GM18502 (cell line): ENCODE measurements at regions not wholly inside any gene's neighbourhood (a gene's known extent, or its start where the extent isn't known, plus 50 kb on each side); places are given as distances from the start of the nearest gene placed in this dataset.

ENCODE experiments used
- ATAC-seq: cut with Tn5 transposase; IDR thresholded peaks from one replicate; pipeline ENCODE4 v1.9.1; 2021; ENCODE audit warnings: mild to moderate bottlenecking; ENCODE audit not compliant: unreplicated experiment, poor library complexity

DNA sequence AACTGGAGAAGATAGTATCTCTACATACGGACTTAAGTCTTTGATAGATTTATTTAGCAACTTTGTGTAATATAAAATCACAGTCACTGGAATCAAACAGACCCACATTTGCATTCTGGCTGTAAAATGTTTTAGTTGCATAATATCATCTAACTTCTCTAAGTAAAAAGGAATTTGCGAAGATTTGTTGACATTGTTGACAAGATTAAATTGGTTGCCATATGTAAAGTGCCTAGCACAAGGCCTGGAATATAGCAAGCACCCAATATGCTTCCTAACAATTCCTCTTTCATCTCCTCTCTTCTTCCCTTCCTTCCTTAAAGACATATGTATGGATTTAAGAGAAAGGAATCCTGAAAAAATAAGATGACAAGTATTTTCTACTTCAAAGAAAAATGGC is 295.4 kb upstream of the PPFIA2 start:
- no peak for ATAC-seq

DNA sequence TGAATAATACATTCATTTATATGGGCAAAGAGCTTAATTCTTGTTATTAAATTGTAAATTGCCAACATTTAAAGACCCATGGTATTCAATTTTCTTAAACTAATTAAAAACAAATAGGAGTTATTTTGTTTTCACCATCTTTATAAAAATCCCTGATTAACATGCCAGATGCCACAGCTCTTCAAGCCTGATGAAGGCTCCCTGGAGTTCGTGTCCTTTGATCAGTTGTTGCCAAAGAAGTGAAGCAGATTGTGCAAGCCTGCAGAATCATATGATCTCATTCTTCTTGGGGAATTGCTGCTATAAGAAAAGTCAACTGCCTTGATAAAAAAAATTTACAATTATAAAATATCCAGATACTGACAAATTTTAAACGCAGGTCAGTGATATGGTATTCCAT is 288.3 kb upstream of the PPFIA2 start:
- no peak for ATAC-seq

DNA sequence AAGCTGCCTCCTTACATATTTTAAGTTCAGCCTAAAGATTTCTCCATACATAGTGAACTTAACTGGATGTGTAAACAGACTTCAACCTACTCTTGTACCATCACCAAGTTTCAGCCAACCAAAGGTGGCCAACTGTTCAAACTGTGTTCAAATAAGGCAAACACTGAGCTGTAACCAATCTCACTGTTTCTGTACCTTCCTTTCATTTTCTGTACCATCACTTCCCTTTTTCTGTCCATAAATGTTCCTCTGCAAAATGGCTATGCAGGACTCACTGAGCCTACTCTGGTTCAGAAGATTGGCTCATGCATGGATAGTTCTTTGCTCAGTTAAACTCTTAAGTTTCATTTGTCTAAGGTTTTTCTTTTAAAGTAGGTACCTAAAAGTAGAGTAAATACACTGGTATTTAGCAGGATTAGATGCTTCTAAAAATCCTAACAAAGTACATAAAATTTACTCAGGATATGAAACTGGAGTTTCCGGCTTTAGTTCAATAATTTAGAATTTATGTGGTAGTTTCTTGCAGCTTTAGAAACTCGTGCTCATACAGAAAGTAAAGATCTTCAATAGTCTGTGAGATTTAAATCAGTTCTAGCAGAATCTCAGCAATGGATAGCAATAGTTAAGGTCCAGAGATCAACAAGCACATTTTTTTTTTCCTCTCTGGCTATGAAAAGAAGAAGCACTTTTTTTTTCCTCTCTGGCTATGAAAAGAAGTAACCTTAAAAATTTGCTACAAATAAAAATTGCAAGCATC is 282.0 kb upstream of the PPFIA2 start:
- ATAC-seq, result no peak

DNA sequence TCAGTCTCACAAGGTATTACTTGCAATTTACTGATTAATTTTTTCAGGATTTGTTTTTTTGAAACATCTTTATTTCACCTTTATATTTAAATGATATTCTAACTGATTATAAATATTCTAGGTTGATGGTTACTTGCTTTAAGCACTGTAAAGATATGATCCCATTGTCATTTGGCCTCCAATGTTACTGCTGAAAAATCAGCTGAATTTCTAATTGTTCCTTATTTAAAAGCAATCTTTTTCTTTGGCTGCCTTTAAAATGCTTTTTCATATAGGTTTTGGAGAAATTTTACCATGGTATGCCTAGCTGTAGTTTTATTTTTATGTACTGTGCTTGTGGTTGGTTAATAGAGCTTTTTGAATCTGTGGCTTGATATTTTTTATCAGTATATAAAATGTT is 275.6 kb upstream of the PPFIA2 start:
- no peak for ATAC-seq

DNA sequence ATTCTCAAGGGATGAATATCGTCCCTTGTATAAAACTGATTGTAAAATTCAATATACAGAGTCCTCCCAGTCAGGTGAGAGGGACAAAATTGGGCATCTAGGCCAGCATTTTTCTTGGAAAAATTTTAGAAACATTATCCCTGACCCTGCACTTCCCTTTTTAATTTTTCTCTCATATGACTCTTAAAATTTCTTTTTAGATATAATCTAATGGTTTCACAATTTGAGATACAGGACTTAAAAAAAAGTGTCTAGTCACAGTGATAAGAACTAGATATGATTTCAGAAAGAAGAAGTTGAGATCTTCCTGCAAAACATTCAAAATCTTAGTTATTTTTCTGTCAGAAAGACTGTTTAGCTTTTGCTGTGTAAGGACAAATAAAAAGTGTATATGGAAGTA is 270.8 kb upstream of the PPFIA2 start:
- ATAC-seq, result no peak

DNA sequence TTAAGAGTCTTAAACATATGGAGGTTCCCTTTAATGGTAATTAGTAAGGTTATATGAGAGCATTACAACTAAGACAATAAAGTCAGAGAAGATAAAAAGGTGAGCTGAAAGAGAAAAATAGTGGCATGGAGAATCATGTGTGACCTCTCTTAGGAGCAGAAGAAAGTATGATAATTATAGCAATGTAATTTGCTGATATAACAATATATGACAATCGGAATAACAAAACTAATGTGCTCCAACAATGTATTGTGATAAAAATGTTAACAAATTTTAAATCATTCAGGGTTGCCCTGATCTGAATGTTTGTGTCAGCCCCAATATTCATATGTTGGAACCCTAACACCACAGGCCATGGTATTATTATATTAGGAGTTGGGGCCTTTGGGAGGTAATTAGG is 269.6 kb upstream of the PPFIA2 start:
- no peak for ATAC-seq

DNA sequence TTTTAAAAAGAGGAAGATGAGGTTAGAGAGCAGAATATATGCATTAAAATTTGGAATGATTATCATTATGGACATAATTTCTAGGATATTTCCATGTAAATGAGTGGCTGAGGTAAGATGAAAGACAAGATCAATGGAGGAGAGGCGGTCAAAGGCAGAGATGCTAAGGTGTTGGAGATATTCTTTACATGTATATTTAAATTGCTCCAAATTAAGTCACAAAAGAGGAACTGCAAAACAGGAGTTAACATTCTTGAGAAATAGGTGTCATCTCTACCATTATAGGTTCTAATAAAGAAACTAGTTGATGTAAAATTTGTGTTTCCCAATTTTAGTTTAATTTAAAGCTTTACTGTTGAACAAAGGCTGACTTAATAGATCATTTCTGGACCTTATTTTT is 268.5 kb upstream of the PPFIA2 start:
- ATAC-seq, result no peak

DNA sequence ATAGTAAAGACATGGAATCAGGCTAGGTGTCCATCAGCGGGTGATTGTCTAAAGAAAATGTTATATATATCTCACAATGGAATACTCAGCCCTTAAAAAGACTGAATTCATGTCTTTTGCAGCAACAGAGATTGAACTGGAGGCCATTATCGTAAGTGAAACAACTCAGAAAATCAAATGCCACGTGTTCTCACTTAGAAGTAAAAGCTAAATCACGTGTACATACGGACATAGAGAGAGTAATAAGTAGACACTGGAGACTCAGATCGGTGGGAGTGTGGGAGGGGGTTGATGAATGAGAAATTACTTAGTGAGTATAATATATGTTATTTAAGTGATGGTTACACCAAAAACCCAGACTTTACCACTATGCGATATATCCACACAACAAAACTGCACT is 266.3 kb upstream of the PPFIA2 start:
- ATAC-seq, result no peak

DNA sequence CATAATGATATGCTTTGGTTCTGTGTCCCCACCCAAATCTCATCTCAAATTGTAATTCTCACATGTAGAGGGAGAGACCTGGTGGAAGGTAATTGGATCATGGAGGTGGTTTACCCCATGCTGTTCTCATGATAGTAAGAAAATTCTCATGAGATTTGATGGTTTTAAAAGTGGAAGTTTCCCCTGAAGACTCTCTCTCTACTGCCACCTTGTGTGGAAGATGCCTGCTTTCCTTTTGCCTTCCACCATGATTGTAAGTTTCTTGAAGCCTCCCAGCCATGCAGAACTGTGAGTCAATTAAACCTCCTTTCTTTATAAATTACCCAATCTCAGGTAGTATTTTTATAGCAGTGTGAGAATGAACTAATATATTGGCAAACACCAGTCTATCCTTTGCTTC is 260.4 kb upstream of the PPFIA2 start:
- no peak for ATAC-seq

DNA sequence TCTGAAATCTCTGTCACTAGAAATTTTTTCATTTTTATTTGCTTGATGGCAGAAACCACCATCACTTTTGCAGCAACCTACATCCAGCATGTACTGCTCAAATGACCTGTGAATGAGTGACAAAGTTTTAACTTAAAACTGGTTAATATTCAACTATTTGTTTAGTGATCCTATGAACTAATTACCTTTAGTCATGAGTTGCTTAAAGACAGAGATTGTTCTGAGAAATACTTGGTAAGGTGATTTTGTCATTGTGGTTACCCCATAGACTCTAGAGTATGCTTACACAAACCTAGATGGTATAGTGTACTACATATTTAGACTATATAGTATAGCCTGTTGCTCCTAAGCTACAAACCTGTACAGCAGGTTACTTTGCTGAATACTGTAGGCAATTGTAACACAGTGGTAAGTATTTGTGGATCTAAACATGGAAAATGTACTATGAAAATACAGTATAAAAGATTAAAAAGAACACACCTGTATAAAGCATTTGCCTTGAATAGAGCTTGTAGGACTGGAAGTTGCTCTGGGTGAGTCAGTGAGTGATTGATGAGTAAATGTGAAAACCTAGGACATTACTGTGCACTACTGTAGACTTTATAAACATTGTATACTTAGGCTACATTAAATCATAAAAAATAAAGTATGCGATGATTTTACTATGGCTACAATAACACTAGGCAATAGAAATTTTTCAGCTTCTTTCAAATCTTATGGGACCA is 256.6 kb upstream of the PPFIA2 start:
- no peak for ATAC-seq

DNA sequence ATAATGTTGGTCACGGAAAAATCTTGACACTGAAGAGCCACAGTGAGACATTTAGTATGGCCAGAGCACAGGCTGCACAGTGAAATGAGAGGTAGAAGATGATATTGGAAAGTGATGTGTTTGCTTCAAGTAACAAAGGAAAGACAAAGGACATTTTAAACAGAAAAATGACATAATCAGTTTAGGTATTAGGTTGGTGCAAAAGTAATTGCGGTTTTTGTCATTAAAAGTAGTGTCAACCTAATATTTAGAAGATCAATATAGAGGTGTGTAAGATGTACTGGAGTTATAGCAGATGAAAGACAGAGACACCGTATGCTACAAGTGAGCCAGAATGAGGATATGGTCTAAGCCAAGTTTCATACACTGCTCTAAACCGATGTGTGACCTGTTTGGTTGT is 253.0 kb upstream of the PPFIA2 start:
- ATAC-seq, result no peak

DNA sequence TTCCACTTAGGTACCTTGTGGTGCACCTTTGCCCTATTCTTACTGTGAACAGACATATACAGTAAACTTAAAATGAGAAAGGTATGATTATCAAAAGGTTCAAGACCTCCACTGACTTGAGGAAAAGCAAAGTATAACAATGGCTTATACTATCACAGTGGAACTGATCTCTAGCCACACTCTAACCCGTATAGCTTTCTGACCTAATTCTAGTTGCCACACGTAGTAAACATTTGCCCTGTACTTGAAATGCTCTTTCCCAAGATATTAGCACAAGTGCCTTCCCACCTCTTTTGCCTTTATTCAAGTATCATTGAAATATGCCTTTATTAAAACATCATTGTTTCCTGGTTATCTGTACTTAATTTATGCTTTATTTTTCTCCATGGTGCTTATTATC is 250.4 kb upstream of the PPFIA2 start:
- ATAC-seq, result no peak

DNA sequence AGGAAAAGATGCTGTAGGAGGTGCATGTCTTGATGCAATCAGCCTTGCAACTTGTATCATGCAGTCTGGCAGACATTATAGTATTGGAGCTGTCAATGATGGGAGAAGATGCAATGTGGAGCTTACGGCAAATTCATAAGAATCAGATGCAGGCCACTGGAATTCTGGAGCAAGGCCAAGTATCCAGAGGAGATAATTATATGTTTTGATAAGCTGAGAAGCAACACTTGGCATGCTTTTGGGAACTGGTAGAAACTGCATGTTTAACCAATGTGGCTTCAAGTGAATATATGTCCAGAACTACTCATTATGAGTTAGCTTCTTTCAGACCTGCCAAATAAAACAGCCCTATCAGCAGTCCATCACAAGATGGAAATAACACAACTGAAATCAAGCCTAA is 249.1 kb upstream of the PPFIA2 start:
- no peak for ATAC-seq

DNA sequence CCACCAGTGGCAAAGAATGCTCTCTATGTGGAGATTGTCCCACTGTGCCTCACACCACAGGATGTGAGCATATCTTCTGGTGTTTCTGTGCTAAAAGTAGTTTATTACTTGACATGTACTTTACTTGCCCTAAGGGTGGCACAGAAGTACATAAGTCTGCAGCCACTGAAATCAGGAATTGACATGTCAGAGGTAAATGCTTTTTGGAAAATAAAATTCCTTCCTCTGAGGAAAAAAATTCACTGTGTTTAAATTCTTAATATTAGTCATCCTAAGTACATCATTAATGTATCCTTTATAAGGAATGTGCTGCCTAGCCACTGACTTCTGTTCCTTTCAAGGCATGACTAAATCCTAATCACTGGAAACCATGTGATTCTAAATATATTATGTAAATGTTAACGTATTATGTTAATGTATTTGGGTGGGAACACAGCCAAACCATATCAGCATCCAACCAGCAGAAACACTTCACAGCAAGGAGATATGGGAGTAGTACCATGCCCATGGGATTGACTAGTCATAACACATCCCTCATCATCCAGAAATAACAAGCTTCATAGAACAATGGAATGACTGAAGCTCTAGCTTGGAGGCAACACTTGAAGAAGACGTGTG is 239.7 kb upstream of the PPFIA2 start:
- ATAC-seq, result no peak

DNA sequence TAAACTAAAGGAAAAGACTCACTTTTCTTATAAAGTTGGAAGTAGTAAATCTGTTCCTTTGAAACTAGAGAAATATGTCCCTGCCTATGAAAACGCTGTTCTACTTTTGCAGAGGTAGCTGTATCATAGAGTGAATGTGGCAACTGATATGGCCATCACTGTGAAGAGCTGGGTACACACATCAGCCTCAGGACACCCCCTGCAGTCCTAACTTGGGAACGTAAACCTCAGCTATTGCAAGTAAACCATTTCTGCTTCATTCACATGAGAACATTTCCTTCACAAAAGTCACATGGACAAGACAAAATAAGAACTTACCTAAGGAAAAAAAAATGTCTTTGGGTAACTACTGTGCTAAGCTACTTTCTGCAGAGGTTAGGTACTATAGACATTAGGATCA is 233.3 kb upstream of the PPFIA2 start:
- ATAC-seq, result no peak

DNA sequence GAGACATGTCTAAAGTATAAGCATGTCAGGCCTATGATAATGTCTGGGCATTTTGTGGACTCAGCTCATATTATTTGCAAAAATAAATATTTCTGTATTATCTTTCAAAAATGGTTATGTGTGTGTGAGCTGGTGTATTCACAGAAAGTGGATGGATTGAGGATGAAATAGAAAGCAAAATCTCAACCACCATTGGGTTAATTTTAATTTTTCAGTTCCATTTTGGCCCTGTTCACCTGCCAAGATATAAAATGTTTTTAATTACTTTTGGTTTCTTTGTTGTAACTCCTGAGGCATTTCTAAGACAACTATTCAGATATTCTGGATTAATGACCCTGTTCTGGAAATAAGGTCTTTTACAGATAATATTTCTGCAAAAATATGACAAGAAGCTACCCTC is 232.7 kb upstream of the PPFIA2 start:
- ATAC-seq, result no peak

DNA sequence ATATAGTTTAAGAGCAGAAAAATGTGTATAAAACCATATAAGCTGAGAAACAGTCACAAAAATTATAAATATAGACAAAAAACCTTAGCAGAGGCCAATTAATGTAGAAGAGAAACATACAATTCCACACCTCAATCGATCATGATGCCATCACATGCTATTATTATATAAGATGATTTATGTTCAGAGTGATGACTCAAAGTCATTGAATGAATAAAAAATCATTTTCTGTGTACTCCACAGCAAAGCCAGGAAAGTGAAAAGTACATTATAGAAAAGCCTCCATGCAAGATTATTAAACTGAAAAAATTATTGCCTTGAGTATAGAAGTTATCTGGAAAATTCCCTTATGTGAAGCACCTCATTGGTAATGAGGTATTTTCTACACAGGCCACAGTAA is 229.2 kb upstream of the PPFIA2 start:
- no peak for ATAC-seq

DNA sequence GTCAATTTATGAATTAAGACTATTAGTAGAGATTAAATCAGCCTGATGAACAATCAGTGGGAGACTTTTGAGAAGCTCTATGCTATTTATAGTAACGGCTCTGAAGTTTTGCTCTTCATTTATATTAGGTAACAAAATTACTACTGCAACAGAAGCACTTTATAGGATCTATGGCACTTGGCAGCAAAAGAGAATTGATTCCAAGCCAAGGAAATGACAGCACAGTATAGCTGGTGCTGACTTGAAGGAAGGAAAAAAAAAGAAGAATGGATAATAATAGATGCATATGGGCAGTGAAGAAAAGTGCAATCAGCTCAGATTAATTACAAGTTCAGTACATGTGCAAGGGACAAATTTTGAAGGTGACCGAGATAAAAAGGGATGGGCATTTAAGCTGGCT is 228.2 kb upstream of the PPFIA2 start:
- ATAC-seq, result no peak

DNA sequence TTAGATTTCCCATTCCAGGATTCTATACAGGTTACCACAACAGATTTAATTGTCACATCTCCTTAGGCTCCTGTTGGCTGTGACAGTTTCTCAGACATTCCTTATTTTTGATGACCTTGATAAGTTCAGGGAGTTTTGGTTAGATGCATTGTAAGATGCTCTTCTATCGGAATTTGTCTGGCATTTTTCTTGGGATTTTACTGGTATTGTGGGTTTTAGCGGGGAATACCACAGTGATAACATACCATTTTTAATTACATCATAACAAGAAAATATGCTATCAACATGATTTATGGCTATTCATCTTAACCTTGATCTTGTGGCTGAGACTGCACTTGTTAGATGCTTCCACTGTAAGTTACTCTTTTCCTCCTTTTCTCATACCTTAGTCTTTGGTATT is 217.5 kb upstream of the PPFIA2 start:
- no peak for ATAC-seq

DNA sequence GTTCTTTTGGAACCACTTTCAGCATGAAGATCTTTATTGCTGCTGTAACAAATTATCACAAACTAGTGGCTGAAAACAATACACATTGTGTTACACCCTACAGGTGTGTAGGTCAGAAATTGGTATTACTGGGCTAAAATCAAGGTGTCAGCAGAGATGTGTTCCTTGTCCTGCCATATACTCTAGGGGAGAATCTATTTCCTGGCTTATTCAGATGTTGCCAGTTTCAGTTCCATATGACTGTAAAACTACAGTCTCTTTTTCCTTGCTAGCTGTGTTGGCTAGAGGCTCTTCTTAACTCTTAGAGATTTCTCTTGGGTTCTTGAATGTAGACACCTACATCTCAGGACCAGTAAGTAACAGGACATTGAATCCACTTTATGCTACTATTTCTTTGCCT is 215.6 kb upstream of the PPFIA2 start:
- ATAC-seq, result no peak

DNA sequence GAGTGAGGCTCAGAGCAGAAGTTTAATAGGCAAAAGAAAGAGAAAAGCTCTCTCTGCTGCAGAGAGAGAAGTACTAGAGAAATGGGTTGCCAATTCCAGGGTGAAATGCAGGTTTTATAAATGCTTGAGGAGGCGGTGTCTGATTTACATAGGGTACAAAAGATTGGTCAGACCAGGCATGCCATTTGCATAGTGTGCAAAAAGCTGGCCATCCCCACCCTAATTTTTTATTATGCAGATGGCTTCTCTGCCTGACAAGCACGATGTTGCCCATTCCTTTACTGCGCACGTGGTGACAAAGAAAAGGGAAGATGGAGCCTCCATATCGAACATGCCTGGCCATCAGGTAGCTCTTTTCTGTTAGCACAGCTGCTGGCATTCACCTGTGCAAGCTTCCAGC is 209.3 kb upstream of the PPFIA2 start:
- ATAC-seq, result no peak

DNA sequence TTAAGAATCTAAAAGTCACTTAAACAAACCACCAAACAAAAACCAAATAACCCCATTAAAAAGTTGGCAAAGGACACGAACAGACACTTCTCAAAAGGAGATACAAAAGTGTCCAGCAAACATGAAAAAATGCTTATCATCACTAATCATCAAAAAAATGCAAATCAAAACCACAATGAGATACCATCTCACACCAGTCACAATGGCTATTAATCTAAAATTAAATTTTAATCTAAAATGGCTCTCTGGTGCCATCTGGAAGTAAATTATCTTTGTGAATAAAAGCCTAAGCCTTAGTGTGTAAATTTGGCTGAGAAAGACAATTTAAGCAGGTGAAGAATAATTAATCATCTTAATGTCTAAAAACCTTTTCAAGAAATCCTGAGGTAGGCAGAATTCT is 204.5 kb upstream of the PPFIA2 start:
- ATAC-seq, result no peak
